ENCODE measurements at regions not wholly inside any gene's neighbourhood (a gene's known extent, or its start where the extent isn't known, plus 50 kb on each side); places are given as distances from the start of the nearest gene placed in this dataset.
"Not testable (repeated sequence)": the region's sequence is repeated elsewhere in the genome, so short reads cannot be mapped to it uniquely, and the experiment has no call there.

GRCh38 chr1:163472651-163473248, 151.0 kb downstream of the NUF2 start:
- no peak for DNase-seq (ENCODE audit: low read depth)

DNA sequence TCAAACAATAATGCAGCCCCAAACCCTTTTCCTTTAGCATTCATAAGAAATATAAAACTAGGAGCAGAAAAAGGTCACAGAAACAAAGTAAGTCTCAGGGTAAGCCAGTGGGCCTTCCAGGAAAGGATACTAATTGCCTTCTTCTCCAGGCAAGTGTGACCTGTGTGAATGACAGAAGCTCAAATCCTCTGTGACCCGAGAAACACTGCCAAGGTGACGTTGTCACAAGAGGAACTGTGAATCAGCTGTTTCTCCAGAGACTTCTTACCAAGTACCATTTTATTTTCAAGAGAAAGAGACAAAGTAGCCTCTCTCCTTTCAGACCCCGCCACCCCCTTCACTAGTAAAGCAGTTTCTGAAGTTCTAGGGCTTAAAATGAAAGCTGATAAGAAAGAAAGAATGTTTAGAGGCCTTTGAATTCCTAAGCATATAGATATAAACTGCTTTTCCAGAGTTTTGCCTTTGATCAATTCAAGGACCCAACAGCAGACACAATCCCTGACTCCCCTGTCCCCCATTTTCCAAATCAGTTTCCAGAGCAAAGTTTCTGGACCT, 155.6 kb downstream of the NUF2 start:
- no peak for DNase-seq (ENCODE audit: low read depth)

GRCh38 chr1:163498391-163499330, 176.9 kb downstream of the NUF2 start:
- not testable (repeated sequence) for DNase-seq (ENCODE audit: low read depth)

GRCh38 chr1:163504331-163504978, 182.7 kb downstream of the NUF2 start:
- DNase-seq (ENCODE audit: low read depth) = no peak

DNA sequence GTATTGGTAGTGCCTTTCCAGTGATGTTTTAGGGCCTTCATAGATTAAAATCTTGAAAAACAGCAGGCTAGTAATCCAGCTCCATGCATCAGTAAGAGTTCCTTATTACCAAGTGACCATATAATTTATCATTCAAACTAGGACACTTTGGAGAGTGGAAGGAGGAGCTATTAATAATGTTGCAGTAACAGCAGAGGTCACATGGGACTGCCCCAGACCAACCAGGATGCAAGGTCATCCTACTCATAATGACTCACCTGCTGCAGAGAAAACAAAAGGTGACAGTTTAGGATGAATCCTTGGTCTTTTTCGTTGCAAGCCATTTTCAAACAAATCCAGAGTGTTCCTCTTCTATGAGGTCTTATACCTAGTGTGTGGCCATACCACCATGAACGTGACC, 187.4 kb downstream of the NUF2 start:
- no peak for DNase-seq (ENCODE audit: low read depth)

GRCh38 chr1:163512349-163512989, 190.7 kb downstream of the NUF2 start:
- no peak for DNase-seq (ENCODE audit: low read depth)

GRCh38 chr1:163523375-163524029, 201.7 kb downstream of the NUF2 start:
- DNase-seq (ENCODE audit: low read depth) = no peak

DNA sequence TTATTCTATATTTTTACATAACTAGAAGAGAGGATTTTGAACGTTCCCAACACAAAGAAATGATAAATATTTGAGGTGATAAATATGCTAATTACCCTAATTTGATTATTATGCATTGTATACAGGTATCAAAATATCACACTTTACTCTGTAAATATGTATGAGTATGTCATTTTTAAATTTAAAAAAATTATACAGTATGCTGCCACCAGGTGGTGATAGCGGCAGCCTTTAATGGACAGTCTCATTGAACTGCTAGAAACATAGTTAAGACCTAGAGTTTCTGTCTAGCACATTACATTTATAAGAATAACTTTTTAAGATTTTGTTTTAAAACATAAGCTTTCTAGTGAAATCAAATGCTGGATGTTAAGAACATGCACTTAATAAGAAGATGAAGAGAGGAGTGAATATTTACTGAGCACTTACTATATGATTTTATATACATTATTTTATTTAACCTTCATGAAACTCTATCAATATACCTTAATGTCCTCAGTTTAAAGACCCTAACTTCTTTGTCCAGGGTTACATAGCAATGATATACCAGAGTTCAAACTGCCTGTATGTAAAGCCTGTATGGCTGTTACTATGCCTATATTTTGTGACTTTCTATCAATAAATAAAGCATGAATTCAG, 207.1 kb downstream of the NUF2 start:
- DNase-seq (ENCODE audit: low read depth) = peak; percentile 9

GRCh38 chr1:163531345-163531744, 209.6 kb downstream of the NUF2 start:
- no peak for DNase-seq (ENCODE audit: low read depth)

GRCh38 chr1:163535401-163535800, 213.6 kb downstream of the NUF2 start:
- DNase-seq (ENCODE audit: low read depth) = no peak

GRCh38 chr1:163535807-163536206, 214.1 kb downstream of the NUF2 start:
- DNase-seq (ENCODE audit: low read depth) = peak; percentile 9

DNA sequence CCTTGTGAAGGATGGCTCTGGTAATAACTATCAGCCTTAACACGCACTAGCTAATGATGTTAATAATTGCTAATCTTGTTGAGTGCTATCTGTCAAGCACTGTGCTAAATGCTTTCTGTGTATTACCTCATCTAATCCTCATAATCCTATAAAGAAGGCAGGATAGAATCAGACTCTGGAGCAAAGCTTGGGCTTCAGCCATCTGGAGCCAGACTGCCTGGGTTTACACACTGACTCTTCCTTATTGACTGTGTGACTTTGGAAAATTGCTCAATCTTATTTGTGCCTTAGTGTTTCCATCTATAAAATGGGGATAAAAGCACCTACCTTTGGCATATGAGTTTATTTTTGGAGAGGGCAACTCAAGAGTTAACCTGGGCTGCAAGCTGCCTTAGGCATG, 216.1 kb downstream of the NUF2 start:
- no peak for DNase-seq (ENCODE audit: low read depth)

DNA sequence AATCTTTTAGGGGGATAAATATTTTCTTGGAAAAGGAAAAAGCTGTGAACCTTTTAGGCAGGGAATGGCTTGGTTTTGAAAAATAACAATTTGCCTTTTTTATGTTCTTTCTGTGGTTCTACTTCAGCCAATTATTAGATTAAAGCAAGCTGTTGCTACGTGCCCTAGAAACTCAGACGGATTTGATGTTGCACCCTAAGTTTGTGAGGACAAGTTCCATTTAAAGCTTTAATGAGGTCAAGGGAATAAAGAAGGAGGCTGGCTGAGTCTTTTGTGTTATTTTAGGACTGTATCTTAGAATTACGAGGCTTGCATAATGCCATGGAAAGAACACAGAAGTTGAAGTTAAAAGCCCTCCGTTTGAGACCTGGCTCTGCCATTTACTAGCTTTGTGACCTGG, 216.9 kb downstream of the NUF2 start:
- no peak for DNase-seq (ENCODE audit: low read depth)

GRCh38 chr1:163540727-163541126, 219.0 kb downstream of the NUF2 start:
- DNase-seq (ENCODE audit: low read depth) = no peak

DNA sequence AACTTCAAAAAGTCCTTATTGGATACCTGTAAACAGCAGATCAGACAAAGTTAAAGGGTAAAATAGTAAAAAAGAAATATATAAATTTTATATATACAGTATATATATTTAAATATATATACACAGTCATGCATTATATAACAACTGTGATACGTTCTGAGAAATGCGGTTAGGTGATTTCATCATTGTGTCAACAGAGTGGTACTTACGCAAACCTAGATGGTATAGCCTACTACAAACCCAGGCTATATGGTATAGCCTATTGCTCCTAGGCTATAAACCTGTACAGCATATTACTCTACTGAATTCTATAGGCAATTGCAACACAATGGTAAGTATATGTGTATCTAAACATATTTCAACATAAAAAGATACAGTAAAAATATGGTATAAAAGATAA, 222.7 kb downstream of the NUF2 start:
- no peak for DNase-seq (ENCODE audit: low read depth)

- DNase-seq (ENCODE audit: low read depth) = no peak
These were observed 236.4 kb downstream of the NUF2 start for GRCh38 chr1:163558162-163558561.

GRCh38 chr1:163561580-163562295, 240.0 kb downstream of the NUF2 start:
- peak; percentile 6 for DNase-seq (ENCODE audit: low read depth)

- DNase-seq (ENCODE audit: low read depth) = no peak
These were observed 240.6 kb downstream of the NUF2 start for GRCh38 chr1:163562355-163562754.

DNA sequence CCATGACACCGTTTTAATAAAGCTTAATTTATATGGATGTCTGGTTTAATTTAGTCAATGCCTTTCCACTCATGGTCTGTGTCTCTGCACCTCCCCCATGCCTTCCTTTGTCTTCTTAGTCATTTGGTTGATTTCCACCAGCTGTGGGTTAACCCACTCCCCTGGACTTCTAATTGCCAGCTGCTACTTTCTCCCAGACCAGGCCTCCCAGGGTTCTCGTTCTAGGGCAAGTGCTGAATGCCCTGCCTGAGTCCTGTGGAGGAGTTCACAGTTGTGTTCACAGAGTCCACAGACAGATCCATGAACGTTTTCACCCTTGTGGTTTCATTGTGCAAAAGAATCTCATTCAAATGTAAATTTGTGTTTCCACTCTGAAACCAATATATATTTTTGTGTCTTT, 243.4 kb downstream of the NUF2 start:
- no peak for DNase-seq (ENCODE audit: low read depth)

- no peak for DNase-seq (ENCODE audit: low read depth)
These were observed 248.3 kb downstream of the NUF2 start for GRCh38 chr1:163570071-163570470.

Data from stromal cell of bone marrow (primary cell).